ENCODE measurements at regions not wholly inside any gene's neighbourhood (a gene's known extent, or its start where the extent isn't known, plus 50 kb on each side); places are given as distances from the start of the nearest gene placed in this dataset.

- no peak for TF ChIP-seq CTCF (conservative IDR thresholded peaks at IDR 0.05; ENCODE audit: low read depth, low read length)
Observed at GRCh38 chr4:188279184-188279583, 139.9 kb downstream of the TRIML1 start.

DNA sequence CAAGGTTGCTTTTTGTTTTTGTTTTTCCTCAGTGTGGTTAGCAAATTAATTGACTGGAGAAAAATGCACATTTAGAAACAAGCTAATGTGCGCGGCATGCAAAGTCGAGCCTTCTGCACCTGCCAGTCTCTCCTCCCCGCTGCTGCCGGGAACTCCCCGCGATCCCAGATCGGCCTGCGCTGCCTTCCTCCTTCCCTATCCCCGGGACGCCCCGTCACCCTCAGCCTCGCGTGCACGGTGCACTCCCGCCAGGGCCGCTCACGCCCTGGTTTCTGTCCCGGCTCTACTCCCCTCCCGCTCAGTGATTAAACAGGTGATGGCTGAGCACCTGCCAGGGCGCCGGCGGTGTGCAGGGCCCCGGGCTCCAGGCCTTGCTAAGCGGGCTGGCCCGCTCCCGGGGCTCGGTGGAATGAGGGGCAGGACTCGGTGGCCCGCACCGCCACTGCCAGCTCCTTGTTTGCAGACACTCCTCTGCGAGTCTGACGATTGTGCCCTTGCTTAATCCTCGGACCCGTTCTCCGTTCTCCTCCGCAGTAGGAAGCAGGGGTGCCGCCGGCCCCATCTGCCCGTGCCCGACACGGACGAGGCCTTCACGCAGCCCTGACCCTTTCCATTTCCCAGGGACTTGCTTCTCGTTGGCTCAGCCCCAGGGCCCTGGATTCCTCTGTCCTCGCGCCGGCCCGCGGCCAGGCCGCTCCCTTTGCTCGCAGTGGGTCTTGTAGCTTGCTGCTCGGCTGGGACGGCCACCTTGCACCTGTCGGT is 143.4 kb downstream of the TRIML1 start:
- DNase-seq (ENCODE audit: low read depth) = no peak
- no peak overlapping the region for H3K4me3 ChIP-seq (ENCODE audit: low read depth, low read length)
- no peak for TF ChIP-seq CTCF (conservative IDR thresholded peaks at IDR 0.05; ENCODE audit: low read depth, low read length)

More at GRCh38 chr4:188279184-188279583, 139.9 kb downstream of the TRIML1 start:
- no peak for DNase-seq (ENCODE audit: low read depth)
- H3K4me3 ChIP-seq (ENCODE audit: low read depth, low read length) = no peak overlapping the region

- DNase-seq (ENCODE audit: low read depth) = no peak
- no peak for TF ChIP-seq CTCF (conservative IDR thresholded peaks at IDR 0.05; ENCODE audit: low read depth, low read length)
- H3K4me3 ChIP-seq (ENCODE audit: low read depth, low read length) = no peak overlapping the region
Observed at GRCh38 chr4:188287169-188287894, 148.1 kb downstream of the TRIML1 start.

GRCh38 chr4:188289531-188290125 is 150.4 kb downstream of the TRIML1 start:
- no peak for DNase-seq (ENCODE audit: low read depth)
- TF ChIP-seq CTCF (conservative IDR thresholded peaks at IDR 0.05; ENCODE audit: low read depth, low read length) = no peak
- no peak overlapping the region for H3K4me3 ChIP-seq (ENCODE audit: low read depth, low read length)

- no peak for TF ChIP-seq CTCF (conservative IDR thresholded peaks at IDR 0.05; ENCODE audit: low read depth, low read length)
- H3K4me3 ChIP-seq (ENCODE audit: low read depth, low read length) = no peak overlapping the region
- no peak for DNase-seq (ENCODE audit: low read depth)
Observed at GRCh38 chr4:188295899-188296298, 156.7 kb downstream of the TRIML1 start.

GRCh38 chr4:188296331-188296730 is 157.1 kb downstream of the TRIML1 start:
- TF ChIP-seq CTCF (conservative IDR thresholded peaks at IDR 0.05; ENCODE audit: low read depth, low read length) = no peak
- no peak for DNase-seq (ENCODE audit: low read depth)
- H3K4me3 ChIP-seq (ENCODE audit: low read depth, low read length) = no peak overlapping the region
